NCI-H526 (cell line): ENCODE measurements at regions not wholly inside any gene's neighbourhood (a gene's known extent, or its start where the extent isn't known, plus 50 kb on each side); places are given as distances from the start of the nearest gene placed in this dataset.
A peak's percentile ranks its signal among the peaks of the same experiment; 100 is the strongest.

ENCODE experiments used
- DNase-seq, 2 experiments: peaks; one replicate each; lab custom pipeline; 2025; lab: John Stamatoyannopoulos, UW

DNA sequence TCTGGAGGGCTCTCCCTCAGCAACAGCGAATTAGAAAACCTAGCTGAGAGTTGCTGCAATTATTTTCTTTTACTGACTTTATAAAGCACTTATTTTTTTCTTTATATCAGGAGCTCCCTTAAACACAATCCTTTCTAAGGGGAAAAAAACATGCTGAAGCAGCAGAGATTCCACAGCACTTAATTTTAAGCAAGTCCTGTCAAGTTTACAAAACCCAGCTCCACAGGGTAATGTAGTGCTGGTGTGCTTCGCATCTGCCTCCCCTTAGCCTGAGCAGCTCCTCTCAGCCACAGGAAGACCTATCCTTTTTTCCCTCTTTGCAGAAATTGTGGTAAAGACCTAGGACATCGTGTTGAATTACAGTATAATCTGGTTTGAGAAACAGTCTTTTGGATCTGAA lies 208.1 kb upstream of the SYNDIG1 start:
- no peak for DNase-seq

DNA sequence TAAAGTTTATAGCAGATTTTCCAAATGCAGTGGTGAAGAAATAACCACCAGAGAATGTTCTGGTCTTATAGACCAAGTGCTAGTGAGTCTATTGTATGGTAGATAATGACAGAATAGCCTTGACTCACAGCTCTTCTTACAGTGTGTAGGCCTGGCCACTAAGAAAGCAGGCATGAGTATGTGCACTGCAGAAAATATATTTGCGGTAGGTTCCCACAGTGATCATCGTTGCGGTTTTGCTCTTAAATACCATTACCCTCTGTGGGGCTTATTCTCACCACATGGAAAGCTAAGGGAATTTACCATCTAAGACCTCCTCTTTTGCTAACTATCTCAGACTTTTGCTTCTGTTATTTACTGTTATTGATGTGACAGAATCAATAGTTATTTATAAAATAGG lies 212.3 kb upstream of the SYNDIG1 start:
- no peak for DNase-seq

DNA sequence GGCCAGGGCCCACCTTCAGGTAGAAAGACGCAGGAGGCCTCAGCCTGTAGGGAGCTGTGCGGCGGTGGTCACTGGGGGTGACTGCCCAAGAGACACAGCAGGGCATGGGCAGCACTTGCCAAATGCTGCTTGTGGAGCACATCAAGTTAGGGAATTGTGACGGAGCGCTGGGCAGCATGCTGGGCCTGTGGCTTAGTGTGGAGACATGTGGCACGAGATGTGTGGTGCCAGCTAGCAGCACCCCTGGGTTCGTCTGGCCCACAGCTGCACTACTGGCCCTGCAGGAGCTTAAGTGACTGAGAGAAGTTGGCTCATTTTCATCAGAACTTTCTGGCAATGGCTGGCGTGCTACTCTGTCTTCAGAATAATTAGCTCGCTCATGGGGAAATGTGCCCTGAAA lies 213.1 kb upstream of the SYNDIG1 start:
- no peak for DNase-seq

DNA sequence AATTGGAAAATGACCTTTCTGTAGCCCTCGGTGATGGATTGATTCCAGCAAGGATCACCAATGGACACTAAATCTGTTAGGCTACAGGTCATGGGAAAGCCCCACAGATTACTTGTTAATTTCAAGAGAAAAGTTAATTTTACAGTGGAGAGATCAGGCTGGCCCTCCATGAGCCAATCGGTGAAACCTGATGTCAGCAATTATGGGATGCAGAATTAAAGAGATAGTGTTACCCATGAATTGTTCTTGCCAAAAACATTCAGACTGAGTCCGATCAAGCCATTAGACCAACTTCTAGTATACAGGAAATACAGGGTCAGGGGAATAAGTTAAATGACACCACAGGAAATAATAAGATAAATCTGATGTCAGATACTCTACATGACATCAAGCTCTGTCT lies 214.9 kb upstream of the SYNDIG1 start:
- DNase-seq, result no peak

DNA sequence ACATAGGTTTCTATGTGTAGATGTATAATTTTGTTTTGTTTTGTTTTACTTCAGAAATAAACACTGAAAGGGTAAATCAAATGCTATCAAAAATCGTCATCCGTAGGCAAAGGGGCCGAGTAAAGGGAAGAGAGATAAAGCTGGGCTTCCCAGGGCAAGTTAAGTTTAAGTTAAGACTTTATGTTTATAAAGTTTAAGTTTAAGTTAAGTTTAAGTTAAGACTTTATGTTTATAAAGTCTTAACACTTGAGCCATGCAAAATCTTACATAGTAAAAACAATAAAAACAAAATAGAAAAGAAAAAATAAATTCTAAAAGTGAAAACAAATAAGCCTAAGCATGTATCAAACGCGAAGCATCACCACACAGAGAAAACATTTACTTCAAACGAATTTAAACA lies 216.1 kb upstream of the SYNDIG1 start:
- no peak for DNase-seq

DNA sequence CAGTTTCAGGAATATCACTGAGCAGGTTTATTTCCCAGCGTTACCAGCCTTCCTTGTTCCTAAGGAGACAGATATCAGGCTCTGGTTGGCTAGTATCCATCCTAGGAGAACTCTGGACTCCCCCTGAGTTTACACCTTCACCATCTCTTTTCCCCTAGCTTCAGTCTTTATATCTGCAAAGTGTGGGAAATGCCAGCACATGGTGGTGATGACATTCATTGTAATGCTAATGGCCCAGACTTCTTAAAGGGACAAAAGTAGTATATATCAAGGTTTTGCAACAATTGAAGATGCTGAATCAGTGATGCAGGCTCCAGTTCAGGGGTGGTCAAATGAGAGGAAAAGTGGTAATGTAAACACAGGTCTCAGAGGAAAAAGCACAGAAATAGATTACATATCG lies 224.3 kb upstream of the SYNDIG1 start:
- no peak for DNase-seq

DNA sequence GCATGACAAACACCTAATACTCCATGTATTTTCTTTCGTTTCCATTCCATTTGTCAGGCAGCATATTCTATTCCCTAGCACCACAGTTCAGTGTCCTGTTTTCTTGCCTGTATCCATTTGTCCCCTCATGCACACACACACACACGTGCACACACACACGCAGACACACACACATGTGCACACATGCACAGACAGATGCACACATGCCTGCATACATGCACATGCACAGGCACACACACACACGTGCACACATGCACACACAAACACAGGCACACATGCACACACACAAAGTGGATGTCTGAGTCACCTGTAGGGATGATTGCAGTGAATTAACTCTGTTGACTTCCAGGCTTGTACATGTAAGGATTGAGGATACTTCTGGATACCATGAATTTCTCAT lies 226.7 kb upstream of the SYNDIG1 start:
- DNase-seq, result no peak

DNA sequence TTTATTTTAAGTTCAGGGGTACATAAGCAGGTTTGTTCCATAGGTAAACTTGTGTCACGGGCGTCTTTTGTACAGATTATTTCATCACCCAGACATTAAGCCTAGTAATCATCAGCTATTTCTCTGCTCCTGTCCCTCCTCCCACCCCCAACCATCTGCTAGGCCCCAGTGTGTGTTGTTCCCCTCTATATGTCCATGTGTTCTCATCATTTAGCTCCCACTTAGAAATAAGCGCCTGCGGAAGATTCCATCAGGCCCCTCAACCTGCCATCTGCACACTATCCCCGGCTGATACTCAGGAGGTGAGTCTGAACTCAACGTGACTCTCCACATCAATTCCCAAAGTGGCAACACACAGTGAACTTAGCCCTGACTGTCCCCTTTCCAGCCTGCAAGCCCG lies 228.0 kb upstream of the SYNDIG1 start:
- no peak for DNase-seq

DNA sequence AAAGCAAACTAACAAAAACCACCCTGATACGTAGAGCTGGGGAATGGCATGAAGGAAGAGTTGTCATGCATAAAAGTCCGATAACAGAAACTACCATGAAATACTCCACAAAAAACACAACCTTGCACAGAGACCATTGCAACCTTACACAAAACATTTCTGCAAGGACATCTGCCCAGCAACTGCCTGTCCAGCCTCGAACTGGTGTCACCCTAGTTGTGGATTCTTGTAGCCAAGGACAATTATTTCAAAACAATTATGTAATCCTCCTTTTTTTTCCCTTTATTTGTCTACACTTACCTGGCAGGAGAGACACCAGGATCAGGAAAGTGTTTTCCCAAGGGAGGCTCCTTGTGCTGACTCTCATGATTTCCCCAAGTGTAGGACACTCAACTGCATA lies 232.5 kb upstream of the SYNDIG1 start:
- DNase-seq, result peak in 1 of 2 experiments; percentile 8

DNA sequence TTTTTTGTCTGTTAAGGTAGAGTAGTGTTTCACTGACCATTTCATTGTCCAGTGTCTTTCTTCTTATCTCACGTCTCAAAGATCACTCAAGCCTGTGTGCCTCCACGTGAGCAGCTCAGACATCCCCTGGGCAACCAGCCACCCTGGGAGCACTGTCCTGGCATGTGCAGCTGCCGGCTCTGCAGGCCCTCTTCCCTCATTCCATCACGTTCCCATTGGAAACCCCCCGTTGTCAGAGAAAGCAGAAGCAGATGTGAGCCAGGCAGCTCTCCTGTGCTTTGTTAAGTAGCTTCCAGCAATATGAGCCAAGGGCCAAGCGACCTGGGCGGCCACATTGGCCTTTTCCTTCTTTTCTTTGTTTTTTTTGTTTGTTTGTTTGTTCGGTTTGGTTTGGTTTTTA lies 233.2 kb upstream of the SYNDIG1 start:
- no peak for DNase-seq

DNA sequence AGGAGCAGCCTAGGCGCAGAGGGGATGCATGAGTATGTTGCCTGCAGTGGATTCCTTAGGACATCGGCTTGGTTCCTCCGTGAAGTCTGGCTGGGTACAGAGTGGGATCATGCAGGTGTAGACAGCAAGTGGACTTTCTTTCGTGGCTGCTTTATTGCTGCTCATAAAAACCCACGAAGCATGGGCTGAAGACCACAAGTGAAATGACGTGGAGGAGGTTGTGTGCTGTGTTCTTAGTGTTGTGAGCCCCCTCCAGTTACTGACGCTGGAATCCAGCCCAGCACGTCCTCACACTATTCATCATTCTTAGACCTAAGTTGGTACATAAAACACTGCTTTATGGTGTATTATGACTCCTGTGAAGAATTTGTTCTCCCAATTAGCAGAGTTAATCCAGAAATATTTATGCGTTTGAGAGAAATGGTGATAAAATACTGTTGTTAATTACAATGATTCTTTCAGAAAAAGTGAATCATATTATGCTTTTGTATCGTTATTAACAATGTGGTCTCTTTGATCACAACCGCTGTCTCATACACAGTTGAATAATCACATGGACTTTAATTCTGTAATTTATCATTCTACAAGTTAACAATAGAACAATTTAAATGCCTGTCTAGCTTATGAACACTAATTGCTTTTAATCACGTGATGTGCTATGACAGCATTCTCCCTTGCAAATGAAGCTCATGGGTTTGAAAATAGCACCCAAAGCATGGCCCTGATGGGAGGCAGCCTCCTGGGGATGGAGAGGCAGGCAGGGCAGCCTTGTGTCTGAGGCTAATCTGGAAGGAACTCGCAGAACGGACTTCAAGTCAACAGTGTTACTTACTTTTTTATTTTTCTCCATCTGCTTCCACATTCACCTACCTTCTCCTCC lies 233.9 kb upstream of the SYNDIG1 start:
- DNase-seq, result no peak

DNA sequence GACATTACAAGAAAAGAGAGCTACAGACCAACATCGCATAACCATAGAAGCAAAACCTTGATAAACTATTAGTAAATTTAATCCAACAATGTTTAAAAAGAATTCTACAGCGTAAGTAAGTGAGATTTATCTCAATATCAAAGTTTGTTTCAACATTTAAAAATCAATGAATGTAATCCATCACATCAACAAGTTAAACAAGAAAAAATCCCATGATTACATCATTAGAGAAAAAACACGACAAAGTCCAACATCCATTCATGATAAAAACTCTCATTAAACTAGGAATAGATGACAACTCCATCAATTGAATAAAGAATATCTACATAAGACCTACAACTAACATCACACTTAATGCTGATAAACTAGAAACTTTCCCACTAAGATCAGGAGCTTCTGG lies 239.0 kb upstream of the GGTLC1 start:
- no peak for DNase-seq

DNA sequence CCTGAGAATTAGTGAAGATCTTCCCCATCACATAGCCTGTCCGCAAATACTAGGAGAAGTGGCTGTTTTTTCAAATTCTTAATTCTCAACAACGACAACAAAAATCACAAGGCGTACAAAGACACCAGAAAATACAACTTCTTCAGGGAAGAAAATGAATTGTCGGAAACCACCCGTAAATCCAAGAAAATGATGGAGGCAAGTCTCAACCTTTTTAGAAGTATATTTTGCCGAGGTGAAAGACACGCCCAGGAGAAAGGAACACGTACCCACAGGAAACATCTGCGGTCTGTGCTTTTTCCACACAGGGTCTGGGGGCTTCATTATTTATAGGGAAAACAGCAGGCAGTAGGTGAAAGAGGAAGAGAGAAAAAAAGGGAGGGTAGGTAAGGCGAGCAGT lies 223.9 kb upstream of the GGTLC1 start:
- DNase-seq, result no peak

DNA sequence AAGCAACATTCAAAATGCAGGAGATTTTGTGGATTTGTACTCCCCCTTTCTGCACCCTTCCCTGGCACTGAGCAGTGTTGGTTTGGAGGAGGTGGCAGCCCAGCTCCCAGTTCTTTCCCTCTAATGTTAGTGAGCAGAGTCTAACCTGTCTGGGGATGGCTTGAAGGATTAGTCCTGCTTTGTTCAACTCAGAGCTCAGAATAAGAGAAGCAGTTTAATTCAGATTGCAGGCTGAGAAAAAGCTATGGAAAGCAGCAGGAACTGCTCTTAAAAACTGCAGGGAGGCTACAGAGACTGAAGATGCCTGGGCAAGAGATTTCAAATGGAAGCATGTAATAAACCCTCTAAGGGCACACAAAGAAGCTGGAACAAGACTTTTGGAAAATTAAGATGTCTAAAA lies 223.4 kb upstream of the GGTLC1 start:
- no peak for DNase-seq

DNA sequence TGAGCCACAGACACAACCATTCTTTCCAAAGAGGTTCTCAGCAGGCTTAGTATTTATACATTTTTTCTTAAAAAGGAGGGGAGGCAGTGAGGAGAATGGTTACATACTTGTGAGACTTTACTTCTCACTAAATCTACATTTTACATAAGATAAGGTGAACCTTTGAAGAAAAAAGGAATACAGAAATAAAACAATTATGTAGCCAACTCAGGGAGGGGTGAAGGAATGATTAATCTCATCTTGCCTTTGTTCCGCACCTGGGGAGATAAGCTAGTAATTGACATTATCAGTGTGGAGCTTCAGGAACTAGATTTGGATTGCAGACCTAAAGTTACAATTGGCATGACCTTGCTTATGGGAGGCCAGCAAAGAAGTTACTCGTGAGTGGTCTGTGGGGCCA lies 221.8 kb upstream of the GGTLC1 start:
- DNase-seq, result no peak

DNA sequence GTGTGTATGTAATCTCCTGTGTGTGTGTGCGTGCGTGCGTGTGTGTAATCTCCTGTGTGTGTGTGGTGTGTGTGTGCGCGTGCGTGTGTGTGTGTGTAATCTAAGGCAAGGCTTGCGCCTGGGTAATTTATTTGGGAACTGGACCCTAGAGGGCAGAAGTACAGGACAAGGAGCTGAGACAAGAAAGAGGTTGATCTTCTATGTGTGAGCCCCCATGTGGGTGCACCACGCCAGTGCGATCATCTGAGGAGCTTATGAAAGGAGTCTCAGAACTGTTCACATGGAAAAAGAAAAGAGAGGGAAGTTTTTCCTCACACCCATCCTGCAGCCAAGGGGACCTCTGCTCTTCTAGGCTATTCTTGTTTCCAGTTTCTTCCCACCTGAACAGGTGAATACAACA lies 220.1 kb upstream of the GGTLC1 start:
- peak in 1 of 2 experiments; percentile 34 for DNase-seq

DNA sequence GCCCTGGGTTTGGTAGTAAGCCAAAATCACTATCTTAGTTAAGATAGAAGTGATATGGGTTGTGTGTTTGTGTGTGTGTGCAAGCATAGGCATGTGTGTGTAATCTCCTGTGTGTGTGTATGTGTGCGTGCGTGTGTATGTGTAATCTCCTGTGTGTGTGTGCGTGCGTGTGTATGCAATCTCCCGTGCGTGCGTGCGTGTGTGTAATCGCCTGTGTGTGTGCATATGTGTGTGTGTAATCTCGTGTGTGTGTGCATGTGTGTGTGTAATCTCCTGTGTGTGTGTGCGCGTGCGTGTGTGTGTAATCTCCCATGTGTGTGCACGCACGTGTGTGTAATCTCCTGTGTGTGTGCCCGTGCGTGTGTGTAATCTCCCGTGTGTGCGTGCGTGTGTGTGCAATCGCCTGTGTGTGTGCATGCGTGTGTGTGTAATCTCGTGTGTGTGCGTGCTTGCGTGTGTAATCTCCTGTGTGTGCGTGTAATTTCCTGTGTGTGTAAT lies 219.3 kb upstream of the GGTLC1 start:
- DNase-seq, result no peak

DNA sequence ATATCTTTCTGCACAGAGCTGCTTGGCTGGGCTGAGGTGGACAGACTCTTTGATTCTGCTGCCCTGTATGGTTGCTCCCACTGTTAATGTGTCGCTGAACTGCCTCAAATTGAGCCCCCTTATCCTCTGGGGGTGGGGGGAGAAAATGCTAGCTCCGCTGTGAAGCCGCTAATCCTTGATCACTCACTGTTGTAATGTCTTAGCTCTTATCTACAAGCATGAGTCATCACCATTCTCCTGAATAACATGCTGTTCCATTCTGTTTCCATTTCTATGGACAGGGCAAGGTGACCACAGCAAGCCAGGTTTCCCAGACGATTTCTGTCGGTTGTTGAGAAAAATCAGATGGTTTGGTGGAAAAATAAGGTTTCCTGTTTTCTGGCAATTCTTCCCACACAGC lies 218.4 kb upstream of the GGTLC1 start:
- DNase-seq, result no peak

DNA sequence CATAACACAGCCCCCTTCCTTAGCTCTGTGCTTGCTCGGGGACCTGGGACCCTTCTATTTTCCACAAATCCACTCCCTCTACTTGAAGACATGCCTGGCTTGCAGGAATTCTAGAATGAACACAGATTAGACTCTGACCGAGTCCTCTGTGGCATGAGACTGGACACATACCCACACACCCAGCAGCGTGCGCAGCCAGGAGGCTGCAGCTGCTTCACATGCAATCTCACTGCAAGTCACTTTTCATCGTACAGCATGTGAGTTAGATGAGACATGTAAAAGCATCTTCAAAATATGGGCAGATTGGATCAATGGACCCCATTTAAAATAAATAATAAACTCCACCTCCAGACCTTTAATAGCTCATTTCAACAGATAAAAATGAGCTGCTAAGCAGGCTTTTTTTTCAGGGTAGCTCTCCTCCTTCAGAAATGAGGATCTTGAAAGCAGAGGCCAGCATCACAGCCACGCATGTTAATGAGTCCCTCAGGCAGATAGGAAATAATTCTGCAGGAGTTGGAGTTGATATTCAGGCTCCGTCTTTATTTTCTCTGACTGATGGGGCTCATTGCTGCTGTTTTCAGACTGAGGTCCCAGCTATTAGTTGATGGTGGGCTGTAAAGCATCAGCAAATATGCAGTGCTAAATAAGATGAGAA lies 215.1 kb upstream of the GGTLC1 start:
- DNase-seq, result no peak

DNA sequence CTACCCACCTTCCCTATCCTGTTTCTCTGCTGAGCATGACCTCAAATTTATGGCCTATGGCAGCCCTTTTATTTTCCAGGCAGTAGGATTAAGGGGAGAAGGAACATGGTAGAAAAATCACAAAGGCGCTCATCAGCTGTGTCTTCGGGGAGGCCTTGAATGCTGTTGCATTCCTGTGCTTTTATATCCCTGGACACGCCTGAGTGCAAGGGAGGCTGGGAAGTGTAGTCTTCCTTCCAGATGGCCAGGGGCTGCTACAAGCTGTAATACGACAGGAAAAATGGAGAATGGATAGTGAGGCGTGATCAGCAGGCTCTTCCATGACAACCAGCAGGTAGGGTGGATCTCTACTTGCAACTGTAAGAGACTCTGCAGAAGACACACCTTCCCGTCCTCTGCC lies 210.9 kb upstream of the GGTLC1 start:
- no peak for DNase-seq

DNA sequence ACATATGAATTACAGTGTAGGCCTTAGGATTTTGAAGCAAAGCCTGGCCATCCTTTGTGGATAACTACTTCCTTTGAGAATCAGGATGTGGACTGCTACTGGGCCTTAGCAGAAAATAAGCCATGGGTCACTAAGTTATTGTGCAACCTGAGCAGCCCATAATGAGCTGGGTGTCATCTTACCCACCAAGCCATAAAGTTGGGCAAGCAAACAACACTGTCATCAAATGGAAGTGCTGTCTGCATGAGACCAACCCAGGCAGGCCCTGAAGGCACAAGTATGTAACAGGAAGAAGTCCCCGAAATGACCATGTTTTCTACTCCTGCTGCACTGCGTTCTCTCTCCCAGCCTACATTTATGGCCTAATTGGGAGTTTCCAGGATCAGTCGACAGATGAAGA lies 205.6 kb upstream of the GGTLC1 start:
- DNase-seq, result peak; percentile 12 to 35

DNA sequence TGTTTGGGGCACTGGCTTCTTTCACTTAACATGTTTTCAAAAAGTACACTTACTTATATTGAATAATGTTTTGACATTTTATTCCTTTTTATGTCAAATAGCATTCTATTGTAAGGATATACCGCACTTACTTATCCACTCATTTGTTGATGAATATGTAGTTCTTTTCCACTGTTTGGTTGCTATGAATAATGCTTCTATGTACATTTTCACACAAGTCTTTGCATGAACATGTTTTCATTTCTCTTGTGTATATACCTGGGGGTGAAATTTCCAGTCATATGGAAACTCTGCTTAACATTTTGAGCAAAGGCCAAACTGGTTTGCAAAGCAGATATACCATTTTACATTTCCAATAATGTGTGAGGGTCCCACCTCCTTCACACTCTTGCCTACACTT lies 202.3 kb upstream of the GGTLC1 start:
- DNase-seq, result no peak

DNA sequence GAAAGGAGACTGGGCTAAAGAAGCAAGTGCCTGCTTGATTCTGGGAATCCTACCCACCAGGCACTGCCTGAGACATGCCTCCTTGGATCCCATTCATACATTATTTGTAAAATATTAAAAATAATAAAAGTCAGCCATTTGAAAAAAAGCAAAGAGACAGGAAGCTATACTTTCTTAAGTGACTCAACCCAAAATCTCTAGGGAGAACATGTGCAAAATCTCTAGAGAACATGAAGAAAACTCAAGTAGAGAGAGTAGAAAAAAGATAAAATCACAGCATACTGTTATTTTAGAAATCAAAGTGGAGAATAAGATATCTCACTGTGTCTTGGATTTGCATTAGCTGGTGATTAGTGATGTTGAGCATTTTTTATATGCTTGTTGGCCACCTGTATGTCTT lies 197.2 kb upstream of the GGTLC1 start:
- no peak for DNase-seq

DNA sequence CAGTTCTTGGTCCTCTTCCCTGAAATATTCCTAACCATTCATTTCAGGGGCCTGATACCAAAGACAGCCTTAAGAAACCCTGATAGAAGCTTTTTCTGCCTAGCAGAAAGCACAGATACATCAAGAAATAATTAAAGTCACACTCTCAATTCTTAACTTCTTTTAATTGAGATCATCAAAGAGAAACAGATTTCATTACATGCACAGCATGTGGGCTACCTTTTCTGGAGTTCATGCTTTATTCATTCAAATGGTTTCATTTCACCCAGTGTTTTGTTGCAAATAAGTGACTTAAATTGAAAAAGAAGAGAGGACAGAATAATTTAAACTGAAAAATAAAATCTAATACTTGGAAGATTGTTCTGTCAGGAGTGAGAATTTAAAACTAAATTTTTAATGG lies 192.6 kb upstream of the GGTLC1 start:
- no peak for DNase-seq
